Osteoblast (primary cell): ENCODE measurements at regions not wholly inside any gene's neighbourhood (a gene's known extent, or its start where the extent isn't known, plus 50 kb on each side); places are given as distances from the start of the nearest gene placed in this dataset.

ENCODE experiments used
- DNase-seq: peaks from one replicate; pipeline ENCODE4 v3.0.0; 2011; ENCODE audit warnings: low spot score, mixed read lengths; ENCODE audit not compliant: insufficient read length; ENCODE audit errors: missing footprints
- H2AFZ ChIP-seq: 2 replicates; pipeline ENCODE4 v1.6.0; 2011; ENCODE audit warnings: mild to moderate bottlenecking, low read length
- H3K27ac ChIP-seq: 2 replicates; pipeline ENCODE4 v1.5.1; 2011; ENCODE audit warnings: mild to moderate bottlenecking, low read depth, low read length, moderate library complexity
- H3K27me3 ChIP-seq: 2 replicates; pipeline ENCODE4 v1.6.0; 2012; ENCODE audit warnings: mild to moderate bottlenecking, control low read depth, inconsistent platforms, low read length, moderate library complexity; ENCODE audit not compliant: insufficient read depth
- H3K36me3 ChIP-seq: 2 replicates; pipeline ENCODE4 v1.5.1; 2011; ENCODE audit warnings: mild to moderate bottlenecking, low read length, control low read depth, moderate library complexity; ENCODE audit not compliant: insufficient read depth
- H3K4me1 ChIP-seq: 2 replicates; pipeline ENCODE4 v1.5.1; 2011; ENCODE audit warnings: mild to moderate bottlenecking, low read length, control low read depth, moderate library complexity; ENCODE audit not compliant: insufficient read depth
- H3K4me2 ChIP-seq: 2 replicates; pipeline ENCODE4 v1.6.0; 2011; ENCODE audit warnings: mild to moderate bottlenecking, low read length; ENCODE audit not compliant: insufficient read depth
- H3K4me3 ChIP-seq: fragments of 200-600 bp; sonication (generic); 3 replicates; pipeline ENCODE4 v1.5.1; 2012; ENCODE audit warnings: mild to moderate bottlenecking, low read length, inconsistent platforms; ENCODE audit not compliant: insufficient read depth
- H3K79me2 ChIP-seq: 2 replicates; pipeline ENCODE4 v1.6.0; 2012; ENCODE audit warnings: mild to moderate bottlenecking, low read length, control low read depth, inconsistent platforms; ENCODE audit not compliant: insufficient read depth
- H3K9me3 ChIP-seq: 2 replicates; pipeline ENCODE4 v1.5.1; 2011; ENCODE audit warnings: low read depth, low read length, control low read depth
- H4K20me1 ChIP-seq: 2 replicates; pipeline ENCODE4 v1.6.0; 2012; ENCODE audit warnings: mild to moderate bottlenecking, low read length, control low read depth; ENCODE audit not compliant: insufficient read depth
- TF ChIP-seq, protein P1 (sequence below): IDR thresholded peaks from 2 replicates; pipeline ENCODE4 v1.5.1; 2011; ENCODE audit warnings: mild to moderate bottlenecking, low read depth, low read length, moderate library complexity; ENCODE audit errors: extremely low read depth

DNA sequence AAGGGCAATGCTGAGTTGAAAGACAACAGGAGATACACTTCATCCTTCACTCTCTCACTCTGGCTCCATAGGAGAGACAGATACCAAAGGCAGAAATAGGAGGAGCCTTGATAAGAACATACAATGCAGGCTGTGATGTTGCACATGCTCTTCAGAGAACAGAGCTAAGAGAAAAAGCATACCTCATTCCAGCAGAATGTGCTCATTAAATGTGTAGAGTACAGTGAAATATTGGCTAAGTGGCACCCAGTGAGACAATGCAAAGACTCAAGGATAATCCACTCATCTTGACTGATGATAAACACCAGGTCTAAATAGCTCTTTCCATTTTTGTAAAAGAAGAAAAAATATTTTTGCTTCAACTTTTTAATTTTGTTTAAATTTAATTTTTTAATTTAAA is 139.7 kb downstream of the OR2K2 start:
- Histone ChIP-seq H2AFZ (no peak overlapping the region), H3K27ac (no peak overlapping the region), H4K20me1 (no peaks in the 10 kb centered on the region), H3K4me3 (no peak overlapping the region), H3K27me3 (no peaks in the 10 kb centered on the region), H3K4me2 (no peak overlapping the region), H3K9me3 (no peaks in the 10 kb centered on the region), H3K36me3 (no peaks in the 10 kb centered on the region), H3K79me2 (no peaks in the 10 kb centered on the region), H3K4me1 (no peaks in the 10 kb centered on the region)
- TF ChIP-seq, protein P1, sequence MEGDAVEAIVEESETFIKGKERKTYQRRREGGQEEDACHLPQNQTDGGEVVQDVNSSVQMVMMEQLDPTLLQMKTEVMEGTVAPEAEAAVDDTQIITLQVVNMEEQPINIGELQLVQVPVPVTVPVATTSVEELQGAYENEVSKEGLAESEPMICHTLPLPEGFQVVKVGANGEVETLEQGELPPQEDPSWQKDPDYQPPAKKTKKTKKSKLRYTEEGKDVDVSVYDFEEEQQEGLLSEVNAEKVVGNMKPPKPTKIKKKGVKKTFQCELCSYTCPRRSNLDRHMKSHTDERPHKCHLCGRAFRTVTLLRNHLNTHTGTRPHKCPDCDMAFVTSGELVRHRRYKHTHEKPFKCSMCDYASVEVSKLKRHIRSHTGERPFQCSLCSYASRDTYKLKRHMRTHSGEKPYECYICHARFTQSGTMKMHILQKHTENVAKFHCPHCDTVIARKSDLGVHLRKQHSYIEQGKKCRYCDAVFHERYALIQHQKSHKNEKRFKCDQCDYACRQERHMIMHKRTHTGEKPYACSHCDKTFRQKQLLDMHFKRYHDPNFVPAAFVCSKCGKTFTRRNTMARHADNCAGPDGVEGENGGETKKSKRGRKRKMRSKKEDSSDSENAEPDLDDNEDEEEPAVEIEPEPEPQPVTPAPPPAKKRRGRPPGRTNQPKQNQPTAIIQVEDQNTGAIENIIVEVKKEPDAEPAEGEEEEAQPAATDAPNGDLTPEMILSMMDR: no peak
- no peak for DNase-seq

DNA sequence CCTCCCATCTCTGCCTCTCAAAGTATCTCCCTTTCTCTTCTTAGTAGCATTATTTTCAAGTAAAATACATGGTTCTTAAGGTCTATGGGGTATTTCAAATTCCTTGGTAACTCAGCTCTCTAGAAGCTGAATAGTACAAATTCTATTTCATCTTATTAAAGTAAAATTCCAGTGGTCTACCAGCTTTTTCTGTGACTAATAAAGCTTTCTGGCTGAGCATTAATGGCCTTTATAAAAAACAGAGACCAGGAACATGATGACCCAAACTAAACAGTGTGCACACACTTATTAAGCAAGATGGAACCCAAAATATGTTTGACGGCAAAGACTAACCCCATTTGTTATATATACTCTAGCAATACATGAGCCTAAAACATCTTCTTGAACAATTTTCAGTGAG is 142.6 kb downstream of the OR2K2 start:
- Histone ChIP-seq H3K4me2 (no peak overlapping the region), H3K27ac (no peak overlapping the region), H3K27me3 (no peaks in the 10 kb centered on the region), H3K36me3 (no peaks in the 10 kb centered on the region), H3K4me1 (no peaks in the 10 kb centered on the region), H2AFZ (no peak overlapping the region), H3K79me2 (no peaks in the 10 kb centered on the region), H4K20me1 (no peaks in the 10 kb centered on the region), H3K9me3 (no peaks in the 10 kb centered on the region), H3K4me3 (no peak overlapping the region)
- TF ChIP-seq, protein P1: no peak
- DNase-seq: no peak

DNA sequence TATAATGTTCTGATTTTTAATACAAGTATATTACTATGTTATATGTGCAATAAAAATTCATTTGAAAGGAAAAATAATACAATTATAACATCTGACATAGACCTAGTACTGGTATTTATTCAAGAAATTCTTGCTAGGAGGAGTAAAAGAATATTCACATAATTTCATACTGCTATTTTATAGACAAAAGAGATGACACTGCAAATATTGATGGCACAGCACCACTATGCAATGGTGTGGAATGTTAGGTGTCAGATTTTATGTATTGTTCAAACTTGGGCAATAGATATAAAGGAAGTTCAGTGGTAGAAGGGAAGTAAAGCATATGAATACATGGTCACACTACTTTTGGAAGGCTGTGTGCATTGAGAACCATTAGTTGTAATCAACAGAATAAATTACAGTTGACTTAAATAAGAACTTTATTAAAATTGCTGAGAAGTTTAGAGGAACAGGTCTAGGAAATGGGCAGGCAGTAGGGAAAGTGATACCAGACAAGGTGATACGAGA is 143.9 kb downstream of the OR2K2 start:
- H3K4me3 ChIP-seq: no peak overlapping the region
- H3K79me2 ChIP-seq: no peaks in the 10 kb centered on the region
- DNase-seq: no peak
- H3K27ac ChIP-seq: no peak overlapping the region
- no peaks in the 10 kb centered on the region for H3K27me3 ChIP-seq
- H3K9me3 ChIP-seq: no peaks in the 10 kb centered on the region
- no peaks in the 10 kb centered on the region for H4K20me1 ChIP-seq
- no peak overlapping the region for H2AFZ ChIP-seq
- TF ChIP-seq, protein P1: no peak
- no peaks in the 10 kb centered on the region for H3K36me3 ChIP-seq
- no peaks in the 10 kb centered on the region for H3K4me1 ChIP-seq
- H3K4me2 ChIP-seq: no peak overlapping the region

DNA sequence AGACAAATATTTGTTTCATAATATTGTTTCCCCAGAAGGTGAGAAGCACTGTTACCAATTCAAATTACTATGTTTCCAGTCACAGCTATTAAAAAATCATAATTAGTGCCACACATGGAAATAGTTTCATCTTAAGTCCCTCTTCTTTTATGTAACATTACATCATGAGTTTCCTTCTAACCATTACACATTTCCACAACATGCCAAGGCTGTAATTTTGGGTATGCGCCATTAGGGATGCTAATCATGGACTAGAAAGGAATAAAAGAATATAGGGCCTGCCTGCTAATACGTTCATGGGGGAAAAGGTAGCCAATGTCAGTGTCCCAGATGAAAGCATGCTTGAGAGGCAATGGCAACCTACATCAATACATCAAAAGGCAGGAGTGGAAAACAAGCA is 142.5 kb upstream of the LPAR1 start:
- DNase-seq: no peak
- TF ChIP-seq, protein P1: no peak

More for the DNA sequence above, 142.5 kb upstream of the LPAR1 start:
- peaks cover 17% of the 10 kb centered on the region for H3K4me1 ChIP-seq
- H3K4me3 ChIP-seq: no peak overlapping the region
- no peak overlapping the region for H2AFZ ChIP-seq
- H3K4me2 ChIP-seq: no peak overlapping the region
- H3K79me2 ChIP-seq: no peaks in the 10 kb centered on the region
- no peaks in the 10 kb centered on the region for H4K20me1 ChIP-seq
- no peak overlapping the region for H3K27ac ChIP-seq
- H3K9me3 ChIP-seq: no peaks in the 10 kb centered on the region
- no peaks in the 10 kb centered on the region for H3K27me3 ChIP-seq
- H3K36me3 ChIP-seq: no peaks in the 10 kb centered on the region
